Lower leg skin (tissue), 3 donors: ENCODE measurements at regions not wholly inside any gene's neighbourhood (a gene's known extent, or its start where the extent isn't known, plus 50 kb on each side); places are given as distances from the start of the nearest gene placed in this dataset.

Source experiments
- CTCF ChIP-seq, 3 donors: fragments of 450-650 bp; IDR thresholded peaks; one replicate each; pipeline ENCODE4 v1.5.1; 2016; ENCODE audit warnings: antibody characterized with exemption in 3 of 3, mild to moderate bottlenecking in 3 of 3, moderate library complexity in 2 of 3
- POLR2A ChIP-seq, 2 donors: fragments of 450-650 bp; IDR thresholded peaks; one replicate each; pipeline ENCODE4 v1.6.1; 2016 to 2017; ENCODE audit warnings: antibody characterized with exemption in 2 of 2, mild to moderate bottlenecking in 1 of 2, moderate library complexity in 1 of 2

GRCh38 chr1:50300297-50300696 lies 122.9 kb downstream of the DMRTA2 start:
- TF ChIP-seq CTCF (IDR thresholded peaks at IDR 0.05) (no peak), POLR2A (IDR thresholded peaks at IDR 0.05) (no peak)
